OCI-LY1 (cell line): ENCODE measurements at regions not wholly inside any gene's neighbourhood (a gene's known extent, or its start where the extent isn't known, plus 50 kb on each side); places are given as distances from the start of the nearest gene placed in this dataset.

Source experiments
- CTCF ChIP-seq: fragments of 200-600 bp; sonication (generic), shearing (Covaris generic); IDR thresholded peaks from 2 replicates; pipeline ENCODE4 v1.5.1; 2017; ENCODE audit warnings: mild to moderate bottlenecking, antibody characterized with exemption, low read length, moderate library complexity, mixed read lengths
- EZH2 ChIP-seq: fragments of 200-600 bp; sonication (generic), shearing (Covaris generic); IDR thresholded peaks from 2 replicates; pipeline ENCODE4 v1.8.0; 2017; ENCODE audit warnings: borderline replicate concordance, mixed run types, mild to moderate bottlenecking, antibody characterized with exemption, low read length, moderate library complexity, mixed read lengths

- TF ChIP-seq CTCF (no peak), EZH2 (no peak)
Measured at GRCh38 chr12:107983756-107984472, 145.2 kb upstream of the WSCD2 start.
